Fibroblast of lung (primary cell): ENCODE measurements at regions not wholly inside any gene's neighbourhood (a gene's known extent, or its start where the extent isn't known, plus 50 kb on each side); places are given as distances from the start of the nearest gene placed in this dataset.

Experiments used
- CTCF ChIP-seq, 2 donors: IDR thresholded peaks in 1 of 2; conservative IDR thresholded peaks in 1 of 2; 1 replicate in 1 of 2; 2 replicates in 1 of 2; pipeline ENCODE4 v1.5.1; 2011 to 2012; ENCODE audit warnings: low read length in 2 of 2, control low read depth in 1 of 2, inconsistent platforms in 1 of 2, low read depth in 1 of 2, mild to moderate bottlenecking in 1 of 2
- EZH2 ChIP-seq: IDR thresholded peaks from 2 replicates; pipeline ENCODE4 v1.5.1; 2012; ENCODE audit warnings: low read length, control low read depth, mild to moderate bottlenecking; ENCODE audit errors: missing control alignments

GRCh38 chr5:67319935-67320725, 123.5 kb upstream of the CD180 start:
- TF ChIP-seq CTCF (conservative IDR thresholded peaks at IDR 0.05 in 1 of 2, IDR thresholded peaks at IDR 0.05 in 1 of 2; ENCODE audit: low read depth in 1 of 2, low read length in 2 of 2) (no peak), EZH2 (no peak)
